K562 (cell line): ENCODE measurements at regions not wholly inside any gene's neighbourhood (a gene's known extent, or its start where the extent isn't known, plus 50 kb on each side); places are given as distances from the start of the nearest gene placed in this dataset.

Experiments used
- ATAC-seq: fragments of 200-7000 bp; cut with Tn5 transposase; 3 replicates; pipeline ENCODE4 v1.9.1; 2020; ENCODE audit warnings: moderate library complexity
- BruUV-seq: library from RNA; stranded (reverse); fragments of 400-500 nt; replicated peaks from 2 replicates; lab custom pipeline; 2021; lab: Mats Ljungman, UMichigan
- CTCF ChIA-PET: fragments of 300-600 bp; formaldehyde crosslinking; extraction: SDS; loops from one replicate; lab custom pipeline; 2021; ENCODE audit warnings: low intra/inter-chr PET ratio; lab: Yijun Ruan, JAX
- POLR2A ChIA-PET: fragments of 300-600, 350-650 bp; sonication (Branson Sonifier 250); formaldehyde crosslinking; extraction: SDS; loops from one replicate; lab custom pipeline; 2021; ENCODE audit warnings: antibody characterized with exemption, inconsistent platforms; lab: Yijun Ruan, JAX
- DNase-seq, 4 experiments: peaks; one replicate each; pipeline versions ENCODE4 v3.0.0 to v3.0.0-alpha.2; 2011 to 2018; ENCODE audit warnings: low spot score in 3 of 4, mixed read lengths in 3 of 4; ENCODE audit errors: extremely low read depth in 1 of 4
- FAIRE-seq: peaks from 2 replicates; lab custom pipeline; 2011; peaks lifted over from hg19 to GRCh38; lab: Jason Lieb, UNC
- H2AFZ ChIP-seq: 2 replicates; pipeline ENCODE4 v1.6.0; 2011; ENCODE audit warnings: low read depth, low read length, control low read depth, inconsistent platforms
- H3K27ac ChIP-seq: fragments of 200-600 bp; 3 replicates; pipeline ENCODE4 v1.8.0; 2011; ENCODE audit warnings: low read depth, mild to moderate bottlenecking, control low read depth, inconsistent platforms, low read length, moderate library complexity, mixed read lengths; ENCODE audit errors: extremely low read depth
- H3K27me3 ChIP-seq, 2 experiments: fragments of 300-600 bp in 1 of 2; 2 replicates in 1 of 2; 3 replicates in 1 of 2; pipeline versions ENCODE4 v1.6.0 to v1.8.0; 2011; ENCODE audit warnings: inconsistent platforms in 2 of 2, low read length in 2 of 2, mild to moderate bottlenecking in 1 of 2, mixed read lengths in 1 of 2, moderate library complexity in 1 of 2; ENCODE audit not compliant: control insufficient read depth in 2 of 2, insufficient read depth in 2 of 2
- H3K36me3 ChIP-seq: fragments of 300-600 bp; 3 replicates; pipeline ENCODE4 v1.8.0; 2011; ENCODE audit warnings: mild to moderate bottlenecking, low read length, inconsistent platforms; ENCODE audit not compliant: control insufficient read depth, insufficient read depth
- H3K4me1 ChIP-seq, 2 experiments: fragments of 200-600 bp in 1 of 2; replicated peaks in 1 of 2; 2 replicates in 1 of 2; 3 replicates in 1 of 2; pipeline versions ENCODE4 v1.5.1 to v1.8.0; 2011; ENCODE audit warnings: inconsistent platforms in 2 of 2, low read length in 2 of 2, mild to moderate bottlenecking in 1 of 2, mixed read lengths in 1 of 2, moderate library complexity in 1 of 2; ENCODE audit not compliant: control insufficient read depth in 2 of 2, insufficient read depth in 2 of 2
- H3K4me2 ChIP-seq: 2 replicates; pipeline ENCODE4 v1.6.1; 2011; ENCODE audit warnings: low read length, control low read depth, inconsistent platforms, mixed read lengths; ENCODE audit not compliant: insufficient read depth
- H3K4me3 ChIP-seq: fragments of 200-600 bp; sonication (generic), shearing (Covaris generic); 2 replicates; pipeline ENCODE4 v1.5.1; 2016; ENCODE audit warnings: control low read depth, inconsistent platforms
- H3K79me2 ChIP-seq: fragments of 200-600 bp; 3 replicates; pipeline ENCODE4 v1.8.0; 2011; ENCODE audit warnings: low read length, inconsistent platforms; ENCODE audit not compliant: control insufficient read depth, insufficient read depth
- H3K9ac ChIP-seq, 2 experiments: 2 replicates each; pipeline versions ENCODE4 v1.6.0 to v1.6.1; 2011; ENCODE audit warnings: low read depth in 2 of 2, low read length in 2 of 2, control low read depth in 1 of 2, inconsistent platforms in 1 of 2, mild to moderate bottlenecking in 1 of 2, mixed read lengths in 1 of 2; ENCODE audit not compliant: insufficient read depth in 1 of 2
- H3K9me1 ChIP-seq: one replicate; pipeline ENCODE4 v1.6.0; 2011; ENCODE audit warnings: inconsistent platforms, mild to moderate bottlenecking, low read length, moderate library complexity; ENCODE audit not compliant: control insufficient read depth, insufficient read depth
- H3K9me3 ChIP-seq: replicated peaks from 2 replicates; pipeline ENCODE4 v1.5.1; 2011; ENCODE audit warnings: low read depth, low read length, inconsistent platforms; ENCODE audit not compliant: control insufficient read depth, insufficient read depth
- H4K20me1 ChIP-seq: replicated peaks from 2 replicates; pipeline ENCODE4 v1.6.1; 2011; ENCODE audit warnings: low read length, inconsistent platforms, mixed read lengths; ENCODE audit not compliant: control insufficient read depth, insufficient read depth
- ATF3 ChIP-seq, 2 experiments: fragments of 450-650 bp in 1 of 2; sonication (generic) in 1 of 2; formaldehyde crosslinking in 1 of 2; IDR thresholded peaks in 1 of 2; conservative IDR thresholded peaks in 1 of 2; 2 replicates each; pipeline versions ENCODE4 v1.6.1 to v1.8.1; 2016 to 2023; ENCODE audit warnings: mild to moderate bottlenecking in 2 of 2, moderate library complexity in 2 of 2, inconsistent platforms in 1 of 2, missing genetic modification reagents in 1 of 2
- ATF7 ChIP-seq: fragments of 450-650 bp; IDR thresholded peaks from 2 replicates; pipeline ENCODE4 v1.7.1; 2014; ENCODE audit warnings: mild to moderate bottlenecking, moderate library complexity
- CBX5 ChIP-seq: IDR thresholded peaks from 2 replicates; pipeline ENCODE4 v1.6.1; 2014; ENCODE audit warnings: low read depth, borderline replicate concordance
- CEBPB ChIP-seq: fragments of 450-650 bp; IDR thresholded peaks from 2 replicates; pipeline ENCODE4 v1.6.1; 2016; ENCODE audit warnings: missing genetic modification characterization, missing compliant biosample characterization
- EP300 ChIP-seq: IDR thresholded peaks from 2 replicates; pipeline ENCODE4 v1.6.1; 2012; ENCODE audit warnings: low read length, improper control_type of control experiment
- MEF2D ChIP-seq: conservative IDR thresholded peaks from 2 replicates; pipeline ENCODE4 v1.6.1; 2016; ENCODE audit warnings: low read depth, missing genetic modification characterization, missing compliant biosample characterization
- MXI1 ChIP-seq: IDR thresholded peaks from 2 replicates; pipeline ENCODE4 v1.6.1; 2011; ENCODE audit warnings: low read depth, mild to moderate bottlenecking, improper control_type of control experiment, low read length
- POLR2AphosphoS2 ChIP-seq: IDR thresholded peaks from 2 replicates; pipeline ENCODE4 v1.6.1; 2012; ENCODE audit warnings: low read length, improper control_type of control experiment
- SNIP1 ChIP-seq: fragments of 450-650 bp; IDR thresholded peaks from 2 replicates; pipeline ENCODE4 v1.7.1; 2017; ENCODE audit warnings: low read depth, mild to moderate bottlenecking
- SREBF2 ChIP-seq: sonication (generic); formaldehyde crosslinking; IDR thresholded peaks from 2 replicates; pipeline ENCODE4 v1.4.0; 2020; ENCODE audit warnings: mild to moderate bottlenecking, missing genetic modification reagents
- TEAD2 ChIP-seq: fragments of 450-650 bp; IDR thresholded peaks from 2 replicates; pipeline ENCODE4 v1.6.1; 2016; ENCODE audit warnings: missing genetic modification characterization, control low read depth, missing compliant biosample characterization
- TRIM24 ChIP-seq, 2 experiments: fragments of 450-650 bp; IDR thresholded peaks; 2 replicates each; pipeline ENCODE4 v1.6.1; 2016
- ZC3H8 ChIP-seq: fragments of 450-650 bp; IDR thresholded peaks from 2 replicates; pipeline ENCODE4 v1.6.1; 2017
- ZNF395 ChIP-seq: fragments of 200-800 bp; sonication (Bioruptor generic); IDR thresholded peaks from 2 replicates; pipeline ENCODE4 v1.6.1; 2017; ENCODE audit warnings: missing genetic modification characterization, missing compliant biosample characterization
- WGBS: fragments of 100-300 bp; shearing (Covaris generic); methylation state at CpG from one replicate; pipeline ENCODE4 v1.1.6; 2016; ENCODE audit warnings: low coverage, mixed read lengths; ENCODE audit not compliant: insufficient coverage; ENCODE audit errors: missing lambda C conversion rate; 5-methylcytosine and 5-hydroxymethylcytosine counted together
- in situ Hi-C: fragments of 300-500 bp; cut with MboI; formaldehyde crosslinking; loops from 4 replicates; pipeline ENCODE4 v1.15.0; 2018; ENCODE audit warnings: inconsistent platforms, mixed read lengths
- intact Hi-C: fragments of 100-400 bp; cut with micrococcal nuclease; formaldehyde crosslinking; loops from 2 replicates; pipeline ENCODE4 v1.14.2; 2022

GRCh38 chr20:56786503-56786902 lies 157.4 kb downstream of the TFAP2C start:
- DNase-seq (no peak), ATAC-seq (no peak), FAIRE-seq (no peak)
- H3K9me3 ChIP-seq: no peaks in the 10 kb centered on the region
- no peak overlapping the region for H2AFZ ChIP-seq
- H3K9ac ChIP-seq: no peak overlapping the region
- H3K27me3 ChIP-seq: peaks cover 0 to 7% of the 10 kb centered on the region in 2 experiments; a peak in 1 of 5 replicates
- POLR2A ChIA-PET: interaction anchor here (0.7 kb wide), 1 partner anchor 14 kb away, joined by 4 read pairs; no protein-coding TSS in a partner anchor
- no peaks in the 10 kb centered on the region for H3K36me3 ChIP-seq
- in situ Hi-C loops: no loop called here
- TF ChIP-seq ATF3 (IDR thresholded peaks at IDR 0.05) (peak; percentile 44), ATF3 (CRISPR knock-in tag; conservative IDR thresholded peaks at IDR 0.05) (no peak), EP300 (no peak), ATF7 (peak; percentile 53; the same call in 1 of the 2 replicates)
- H3K4me3 ChIP-seq: no peak overlapping the region
- no peak overlapping the region for H3K4me2 ChIP-seq
- no peaks in the 10 kb centered on the region for H3K9me1 ChIP-seq
- no peak overlapping the region for H3K27ac ChIP-seq
- BruUV-seq: no TSS peak
- no peaks in the 10 kb centered on the region for H3K79me2 ChIP-seq
- CTCF ChIA-PET: no interaction called here
- 1% methylated on average over 5 of the region's 5 CpGs for WGBS
- H4K20me1 ChIP-seq: no peaks in the 10 kb centered on the region
- H3K4me1 ChIP-seq: no peaks in the 10 kb centered on the region
- intact Hi-C loops: no loop called here

GRCh38 chr20:56788041-56788670 lies 159.1 kb downstream of the TFAP2C start:
- POLR2A ChIA-PET: interaction anchor here (0.6 kb wide), 1 partner anchor 108 kb away, joined by 4 read pairs; no protein-coding TSS in a partner anchor
- WGBS: 4% methylated on average over 7 of the region's 7 CpGs
- no peak for DNase-seq
- TF ChIP-seq POLR2AphosphoS2 (no peak), CBX5 (no peak), CEBPB (tag) (peak; percentile 87), ZNF395 (CRISPR knock-in tag) (no peak), MEF2D (tag) (no peak), ATF3 (IDR thresholded peaks at IDR 0.05) (no peak), ATF3 (CRISPR knock-in tag; conservative IDR thresholded peaks at IDR 0.05) (no peak), ZC3H8 (no peak), TRIM24 (IDR thresholded peaks at IDR 0.05) (no peak), MXI1 (no peak), SNIP1 (no peak), TEAD2 (tag) (no peak), SREBF2 (CRISPR knock-in tag) (no peak)

More at GRCh38 chr20:56788041-56788670, 159.1 kb downstream of the TFAP2C start:
- Histone ChIP-seq H3K4me3 (no peak overlapping the region), H3K27ac (no peak overlapping the region), H3K4me2 (no peak overlapping the region), H3K79me2 (no peaks in the 10 kb centered on the region), H3K9me3 (no peaks in the 10 kb centered on the region), H3K4me1 (no peaks in the 10 kb centered on the region), H3K27me3 (peaks cover 4 to 5% of the 10 kb centered on the region in 2 experiments; a peak in 2 of 5 replicates), H2AFZ (no peak overlapping the region), H3K36me3 (no peaks in the 10 kb centered on the region), H3K9me1 (no peaks in the 10 kb centered on the region), H3K9ac (no peak overlapping the region), H4K20me1 (no peaks in the 10 kb centered on the region)
- in situ Hi-C loops: no loop called here
- FAIRE-seq (no peak), ATAC-seq (no peak)
- no TSS peak for BruUV-seq
- CTCF ChIA-PET: no interaction called here
- intact Hi-C loops: no loop called here
